ENCODE measurements at regions not wholly inside any gene's neighbourhood (a gene's known extent, or its start where the extent isn't known, plus 50 kb on each side); places are given as distances from the start of the nearest gene placed in this dataset.

DNA sequence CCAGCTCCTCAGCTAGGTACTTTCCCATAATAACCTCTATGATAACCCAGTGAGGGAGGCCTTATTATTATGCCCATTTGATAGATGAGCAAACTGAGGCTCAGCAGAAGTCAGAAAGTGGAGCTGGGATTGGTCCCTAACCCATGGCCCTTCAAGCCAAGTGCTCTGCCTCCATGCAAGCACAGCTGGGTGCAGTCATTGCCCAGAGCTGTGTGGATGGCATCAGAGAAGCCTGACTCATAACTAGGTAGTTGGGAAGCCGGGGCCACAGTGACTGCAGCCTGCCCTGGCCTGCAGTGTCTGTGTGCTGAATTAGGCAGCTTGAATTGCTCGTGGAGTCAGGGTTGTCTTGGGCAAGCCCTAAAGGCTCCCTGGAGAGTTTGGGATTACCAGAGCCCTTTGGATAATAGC, 89.9 kb upstream of the SLC2A1 start:
- intact Hi-C loops (cut with DNase I; ENCODE audit: low total_unique reads) (no loop called here), in situ Hi-C loops (cut with MboI; ENCODE audit: low sequenced_read_pairs in 4 of 4) (no loop called here)
- H3K4me1 ChIP-seq, result no peaks in the 10 kb centered on the region
- no peaks in the 10 kb centered on the region for H3K9me3 ChIP-seq
- TF ChIP-seq POLR2A (IDR thresholded peaks at IDR 0.05), result no peak
- TF ChIP-seq, protein P1, sequence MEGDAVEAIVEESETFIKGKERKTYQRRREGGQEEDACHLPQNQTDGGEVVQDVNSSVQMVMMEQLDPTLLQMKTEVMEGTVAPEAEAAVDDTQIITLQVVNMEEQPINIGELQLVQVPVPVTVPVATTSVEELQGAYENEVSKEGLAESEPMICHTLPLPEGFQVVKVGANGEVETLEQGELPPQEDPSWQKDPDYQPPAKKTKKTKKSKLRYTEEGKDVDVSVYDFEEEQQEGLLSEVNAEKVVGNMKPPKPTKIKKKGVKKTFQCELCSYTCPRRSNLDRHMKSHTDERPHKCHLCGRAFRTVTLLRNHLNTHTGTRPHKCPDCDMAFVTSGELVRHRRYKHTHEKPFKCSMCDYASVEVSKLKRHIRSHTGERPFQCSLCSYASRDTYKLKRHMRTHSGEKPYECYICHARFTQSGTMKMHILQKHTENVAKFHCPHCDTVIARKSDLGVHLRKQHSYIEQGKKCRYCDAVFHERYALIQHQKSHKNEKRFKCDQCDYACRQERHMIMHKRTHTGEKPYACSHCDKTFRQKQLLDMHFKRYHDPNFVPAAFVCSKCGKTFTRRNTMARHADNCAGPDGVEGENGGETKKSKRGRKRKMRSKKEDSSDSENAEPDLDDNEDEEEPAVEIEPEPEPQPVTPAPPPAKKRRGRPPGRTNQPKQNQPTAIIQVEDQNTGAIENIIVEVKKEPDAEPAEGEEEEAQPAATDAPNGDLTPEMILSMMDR (IDR thresholded peaks at IDR 0.05 in 4 of 5, conservative IDR thresholded peaks at IDR 0.05 in 1 of 5), result no peak
- DNase-seq (no peak), ATAC-seq (no peak)
- no peak overlapping the region for H3K4me3 ChIP-seq
- H3K36me3 ChIP-seq, result no peaks in the 10 kb centered on the region
- no peak overlapping the region for H3K27ac ChIP-seq
- H3K27me3 ChIP-seq, result peaks cover 0 to 10% (median 0%) of the 10 kb centered on the region in 3 donors

DNA sequence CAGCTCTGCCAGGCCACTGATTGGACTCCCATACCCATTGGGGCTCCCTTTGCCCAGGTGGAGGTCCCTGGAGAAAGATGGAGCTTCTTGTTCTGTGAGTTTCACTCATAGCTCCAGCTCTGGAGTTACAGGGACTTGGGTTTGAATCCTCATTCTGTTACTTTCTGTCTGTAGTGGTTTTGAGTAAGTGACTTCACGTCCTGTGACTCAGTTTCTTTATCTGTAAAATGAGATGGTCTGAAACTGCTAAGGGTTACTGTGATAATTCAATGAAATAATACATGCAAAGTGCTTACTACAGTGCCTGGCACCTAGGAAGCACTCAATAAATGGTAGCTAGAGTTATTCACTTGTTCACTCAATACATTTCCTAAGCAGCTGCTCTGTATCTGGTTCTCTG, 88.5 kb upstream of the SLC2A1 start:
- H3K4me3 ChIP-seq, result no peak overlapping the region
- H3K27me3 ChIP-seq, result peaks cover 0 to 6% (median 0%) of the 10 kb centered on the region in 3 donors
- TF ChIP-seq POLR2A (IDR thresholded peaks at IDR 0.05), result no peak
- TF ChIP-seq, protein P1 (IDR thresholded peaks at IDR 0.05 in 4 of 5, conservative IDR thresholded peaks at IDR 0.05 in 1 of 5), result no peak
- in situ Hi-C loops (cut with MboI; ENCODE audit: low sequenced_read_pairs in 4 of 4) (no loop called here), intact Hi-C loops (cut with DNase I; ENCODE audit: low total_unique reads) (no loop called here)
- ATAC-seq, result no peak
- DNase-seq, result no peak
- no peaks in the 10 kb centered on the region for H3K9me3 ChIP-seq
- H3K27ac ChIP-seq, result no peak overlapping the region
- H3K4me1 ChIP-seq, result no peaks in the 10 kb centered on the region
- no peaks in the 10 kb centered on the region for H3K36me3 ChIP-seq

DNA sequence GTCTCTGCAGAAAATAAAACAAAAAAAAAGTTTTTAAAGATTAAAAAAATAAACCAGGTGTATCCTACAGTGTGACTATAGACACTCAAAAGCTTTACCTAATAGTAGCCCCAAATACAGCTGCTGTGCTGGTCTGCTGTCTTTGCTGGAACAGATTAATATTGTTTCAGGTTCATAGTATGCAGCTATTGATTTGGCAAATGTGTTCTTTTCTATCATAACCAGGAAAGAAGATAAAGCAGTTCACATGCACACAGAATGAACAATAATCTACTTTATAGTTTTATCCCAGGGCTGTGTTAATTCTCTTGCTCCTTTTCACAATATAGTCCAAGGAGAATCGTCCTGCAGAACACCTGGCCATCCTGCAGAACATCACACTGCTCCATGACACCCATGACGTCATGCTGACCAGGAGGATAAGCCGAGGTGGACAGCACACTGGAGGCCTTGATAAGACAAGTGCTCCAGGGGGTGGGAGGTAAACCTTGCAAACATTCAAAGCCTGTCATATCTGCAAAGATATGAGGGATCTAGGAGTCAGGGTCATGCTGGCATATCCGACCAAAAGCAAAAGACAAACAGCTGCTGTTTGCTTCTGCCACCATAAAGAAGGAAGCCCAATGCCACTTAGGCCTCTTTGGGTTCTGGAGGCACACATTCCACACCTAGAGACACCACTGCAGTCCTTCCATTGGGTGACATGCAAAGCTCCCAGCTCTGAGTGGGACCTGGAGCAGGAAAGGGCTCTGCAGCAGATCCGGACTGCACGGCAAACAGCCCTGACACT, 86.1 kb upstream of the SLC2A1 start:
- ATAC-seq (no peak), DNase-seq (no peak)
- intact Hi-C loops (cut with DNase I; ENCODE audit: low total_unique reads) (no loop called here), in situ Hi-C loops (cut with MboI; ENCODE audit: low sequenced_read_pairs in 4 of 4) (no loop called here)
- H3K4me1 ChIP-seq, result no peaks in the 10 kb centered on the region
- no peaks in the 10 kb centered on the region for H3K9me3 ChIP-seq
- H3K27ac ChIP-seq, result no peak overlapping the region
- no peak overlapping the region for H3K4me3 ChIP-seq
- no peak for TF ChIP-seq POLR2A (IDR thresholded peaks at IDR 0.05)
- TF ChIP-seq, protein P1 (IDR thresholded peaks at IDR 0.05 in 4 of 5, conservative IDR thresholded peaks at IDR 0.05 in 1 of 5), result no peak
- no peaks in the 10 kb centered on the region for H3K36me3 ChIP-seq
- H3K27me3 ChIP-seq, result no peaks in the 10 kb centered on the region

DNA sequence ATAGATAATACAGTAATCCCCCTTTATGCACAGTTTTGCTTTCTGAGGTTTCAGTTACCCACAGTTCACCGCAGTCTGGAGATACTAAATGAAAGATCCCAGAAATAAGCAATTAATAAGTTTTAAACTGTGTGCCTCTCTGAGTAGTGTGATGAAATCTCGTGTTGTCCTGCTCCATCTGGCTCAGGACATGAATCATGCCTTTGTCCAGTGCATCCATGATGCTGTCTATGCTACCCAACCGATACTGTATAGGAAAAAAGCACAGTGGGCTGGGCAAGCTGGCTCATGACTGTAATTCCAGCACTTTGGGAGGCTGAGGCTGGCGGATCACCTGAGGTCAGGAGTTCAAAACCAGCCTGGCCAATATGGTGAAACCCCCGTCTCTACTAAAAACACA, 85.0 kb upstream of the SLC2A1 start:
- in situ Hi-C loops (cut with MboI; ENCODE audit: low sequenced_read_pairs in 4 of 4) (no loop called here), intact Hi-C loops (cut with DNase I; ENCODE audit: low total_unique reads) (no loop called here)
- no peak for ATAC-seq
- no peaks in the 10 kb centered on the region for H3K4me1 ChIP-seq
- H3K27ac ChIP-seq, result no peak overlapping the region
- DNase-seq, result no peak
- no peaks in the 10 kb centered on the region for H3K27me3 ChIP-seq
- no peaks in the 10 kb centered on the region for H3K36me3 ChIP-seq
- no peak overlapping the region for H3K4me3 ChIP-seq
- TF ChIP-seq, protein P1 (IDR thresholded peaks at IDR 0.05 in 4 of 5, conservative IDR thresholded peaks at IDR 0.05 in 1 of 5), result no peak
- no peak for TF ChIP-seq POLR2A (IDR thresholded peaks at IDR 0.05)
- H3K9me3 ChIP-seq, result no peaks in the 10 kb centered on the region

Data from gastrocnemius medialis (tissue), 4 donors.